HepG2 (cell line): ENCODE measurements at regions not wholly inside any gene's neighbourhood (a gene's known extent, or its start where the extent isn't known, plus 50 kb on each side); places are given as distances from the start of the nearest gene placed in this dataset.

Experiments used
- ATAC-seq: fragments of 200-7000 bp; cut with Tn5 transposase; 3 replicates; pipeline ENCODE4 v1.9.1; 2020; ENCODE audit warnings: mild to moderate bottlenecking, moderate library complexity
- BruUV-seq: library from RNA; stranded (reverse); fragments of 400-500 nt; replicated peaks from 2 replicates; lab custom pipeline; 2021; lab: Mats Ljungman, UMichigan
- CTCF ChIA-PET: fragments of 300-600 bp; formaldehyde crosslinking; extraction: SDS; loops from one replicate; lab custom pipeline; 2021; ENCODE audit warnings: low total read pairs, inconsistent platforms, low intra/inter-chr PET ratio; lab: Yijun Ruan, JAX
- POLR2A ChIA-PET: fragments of 350-600 bp; sonication (Branson Sonifier 250); formaldehyde crosslinking; loops from one replicate; lab custom pipeline; 2020; ENCODE audit warnings: antibody characterized with exemption, inconsistent platforms; lab: Yijun Ruan, JAX
- DNase-seq: peaks from one replicate; pipeline ENCODE4 v3.0.0-alpha.2; 2015; ENCODE audit warnings: low spot score
- FAIRE-seq: peaks from 3 replicates; lab custom pipeline; 2011; peaks lifted over from hg19 to GRCh38; lab: Jason Lieb, UNC
- H2AFZ ChIP-seq: one replicate; pipeline ENCODE4 v1.6.1; 2011; ENCODE audit warnings: low read length, inconsistent platforms
- H3K27ac ChIP-seq: fragments of 300-600 bp; 3 replicates; pipeline ENCODE4 v1.8.0; 2011; ENCODE audit warnings: mixed run types, mild to moderate bottlenecking, mixed read lengths, low read length, inconsistent platforms; ENCODE audit not compliant: insufficient read depth; ENCODE audit errors: extremely low read length
- H3K27me3 ChIP-seq, 2 experiments: fragments of 200-600 bp in 1 of 2; 2 replicates in 1 of 2; 3 replicates in 1 of 2; pipeline versions ENCODE4 v1.6.0 to v1.8.0; 2011; ENCODE audit warnings: low read length in 2 of 2, mild to moderate bottlenecking in 2 of 2, moderate library complexity in 2 of 2, inconsistent platforms in 1 of 2; ENCODE audit not compliant: insufficient read depth in 2 of 2, control insufficient read depth in 1 of 2
- H3K36me3 ChIP-seq, 2 experiments: fragments of 200-600 bp in 1 of 2; replicated peaks in 1 of 2; 2 replicates in 1 of 2; 3 replicates in 1 of 2; pipeline versions ENCODE4 v1.5.1 to v1.8.0; 2011; ENCODE audit warnings: low read length in 2 of 2, inconsistent platforms in 1 of 2; ENCODE audit not compliant: insufficient read depth in 2 of 2, control insufficient read depth in 1 of 2
- H3K4me1 ChIP-seq: 2 replicates; pipeline ENCODE4 v1.5.1; 2012; ENCODE audit warnings: low read length, inconsistent platforms; ENCODE audit not compliant: insufficient read depth
- H3K4me2 ChIP-seq: 2 replicates; pipeline ENCODE4 v1.6.0; 2011; ENCODE audit warnings: low read depth, low read length, inconsistent platforms
- H3K4me3 ChIP-seq, 3 experiments: fragments of 200-600 bp in 1 of 3; sonication (generic), shearing (Covaris generic) in 1 of 3; replicated peaks in 1 of 3; 2 replicates each; pipeline ENCODE4 v1.5.1; 2011 to 2016; ENCODE audit warnings: low read length in 3 of 3, inconsistent platforms in 2 of 3, low read depth in 2 of 3, mild to moderate bottlenecking in 2 of 3, control low read depth in 1 of 3, mixed read lengths in 1 of 3; ENCODE audit not compliant: insufficient read depth in 1 of 3
- H3K79me2 ChIP-seq: one replicate; pipeline ENCODE4 v1.6.1; 2011; ENCODE audit warnings: low read length, inconsistent platforms; ENCODE audit not compliant: insufficient read depth
- H3K9ac ChIP-seq: 2 replicates; pipeline ENCODE4 v1.6.0; 2011; ENCODE audit warnings: mild to moderate bottlenecking, low read depth, low read length, inconsistent platforms; ENCODE audit not compliant: insufficient read depth
- H3K9me3 ChIP-seq: 2 replicates; pipeline ENCODE4 v1.5.1; 2012; ENCODE audit warnings: mild to moderate bottlenecking, low read length
- H4K20me1 ChIP-seq: 2 replicates; pipeline ENCODE4 v1.6.0; 2011; ENCODE audit warnings: inconsistent platforms, mild to moderate bottlenecking, low read length, moderate library complexity; ENCODE audit not compliant: insufficient read depth
- ETV6 ChIP-seq: sonication (generic); formaldehyde crosslinking; conservative IDR thresholded peaks from 2 replicates; pipeline ENCODE4 v1.4.0; 2020; ENCODE audit warnings: missing genetic modification reagents
- NR3C1 ChIP-seq: sonication (generic); formaldehyde crosslinking; IDR thresholded peaks from 2 replicates; pipeline ENCODE4 v1.4.0; 2020; ENCODE audit warnings: missing genetic modification reagents
- TARDBP ChIP-seq: sonication (generic); formaldehyde crosslinking; IDR thresholded peaks from 2 replicates; pipeline ENCODE4 v1.8.0; 2022; ENCODE audit warnings: mild to moderate bottlenecking, missing genetic modification reagents
- ZBTB3 ChIP-seq: sonication (generic); formaldehyde crosslinking; IDR thresholded peaks from 2 replicates; pipeline ENCODE4 v1.4.0; 2020; ENCODE audit warnings: low read depth, mild to moderate bottlenecking, moderate library complexity, missing genetic modification reagents, borderline replicate concordance
- ZNF232 ChIP-seq: sonication (generic); formaldehyde crosslinking; IDR thresholded peaks from 2 replicates; pipeline ENCODE4 v1.4.0; 2020; ENCODE audit warnings: missing genetic modification reagents, borderline replicate concordance
- ZNF337 ChIP-seq: sonication (generic); formaldehyde crosslinking; IDR thresholded peaks from 2 replicates; pipeline ENCODE4 v1.5.1; 2020; ENCODE audit warnings: missing genetic modification reagents, low read depth, mild to moderate bottlenecking, borderline replicate concordance
- ZNF543 ChIP-seq: sonication (generic); formaldehyde crosslinking; IDR thresholded peaks from 2 replicates; pipeline ENCODE4 v1.4.0; 2020; ENCODE audit warnings: mild to moderate bottlenecking, missing genetic modification reagents
- ZNF883 ChIP-seq: sonication (generic); formaldehyde crosslinking; IDR thresholded peaks from 2 replicates; pipeline ENCODE4 v1.5.1; 2020; ENCODE audit warnings: mild to moderate bottlenecking, missing genetic modification reagents; ENCODE audit errors: not compliant biosample characterization
- WGBS: methylation state at CpG from one replicate; pipeline ENCODE4 v1.1.6; 2017; ENCODE audit warnings: low lambda C conversion rate; 5-methylcytosine and 5-hydroxymethylcytosine counted together
- in situ Hi-C: cut with HindIII; loops from 2 replicates; pipeline ENCODE4 v1.10.0; 2017; ENCODE audit warnings: low pct_unique_long_range_greater_than_20kb; ENCODE audit not compliant: extremely low pct_ligation_motif_present
- intact Hi-C: fragments of 100-400 bp; cut with micrococcal nuclease; formaldehyde crosslinking; loops from one replicate; pipeline ENCODE4 v1.10.0; 2022; ENCODE audit not compliant: unreplicated experiment
- TF ChIP-seq, protein P1 (sequence below): sonication (generic); formaldehyde crosslinking; conservative IDR thresholded peaks from 2 replicates; pipeline ENCODE4 v1.4.0; 2020; ENCODE audit warnings: missing genetic modification reagents
- TF ChIP-seq, protein P2 (sequence below): sonication (generic); formaldehyde crosslinking; IDR thresholded peaks from 2 replicates; pipeline ENCODE4 v1.8.0; 2022; ENCODE audit warnings: mild to moderate bottlenecking, missing genetic modification reagents, borderline replicate concordance
- TF ChIP-seq, protein P3 (sequence below): sonication (generic); formaldehyde crosslinking; IDR thresholded peaks from 2 replicates; pipeline ENCODE4 v1.5.0; 2020; ENCODE audit warnings: missing genetic modification reagents
- TF ChIP-seq, protein P4 (sequence below): IDR thresholded peaks from 2 replicates; pipeline ENCODE4 v1.6.1; 2016

DNA sequence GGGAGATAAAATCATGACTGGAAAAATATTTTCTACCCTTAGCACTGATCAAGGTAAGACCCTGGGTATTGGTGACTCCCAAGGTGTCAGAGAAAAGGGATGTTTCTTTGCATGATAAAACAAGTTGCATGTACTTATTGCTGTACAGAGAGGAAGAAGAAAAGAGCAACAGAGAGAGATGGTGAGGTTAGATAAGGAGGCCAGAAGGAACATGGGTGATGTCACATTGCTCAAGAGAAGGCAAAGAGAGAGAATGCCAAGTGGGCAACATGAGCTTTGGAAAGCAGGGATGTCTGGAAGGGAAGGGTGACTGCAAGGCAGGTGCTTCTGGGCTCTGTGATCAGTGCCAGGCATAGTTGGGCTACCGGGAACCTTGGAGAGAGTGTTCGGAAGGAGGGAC lies 65.1 kb upstream of the ADARB2 start:
- ChIA-PET CTCF (no interaction called here), POLR2A (no interaction called here)
- ATAC-seq = no peak
- WGBS = 13% methylated on average over 2 of the region's 2 CpGs
- Histone ChIP-seq H4K20me1 (no peaks in the 10 kb centered on the region), H3K4me1 (no peaks in the 10 kb centered on the region), H3K79me2 (no peaks in the 10 kb centered on the region), H3K27ac (no peak overlapping the region), H3K4me2 (no peak overlapping the region), H3K36me3 (no peaks in the 10 kb centered on the region), H3K27me3 (peaks cover 1 to 12% of the 10 kb centered on the region in 2 experiments; a peak in 1 of 5 replicates), H3K9ac (no peak overlapping the region), H3K9me3 (no peaks in the 10 kb centered on the region), H3K4me3 (no peak overlapping the region), H2AFZ (no peak overlapping the region)
- no TSS peak for BruUV-seq
- TF ChIP-seq, protein P1, sequence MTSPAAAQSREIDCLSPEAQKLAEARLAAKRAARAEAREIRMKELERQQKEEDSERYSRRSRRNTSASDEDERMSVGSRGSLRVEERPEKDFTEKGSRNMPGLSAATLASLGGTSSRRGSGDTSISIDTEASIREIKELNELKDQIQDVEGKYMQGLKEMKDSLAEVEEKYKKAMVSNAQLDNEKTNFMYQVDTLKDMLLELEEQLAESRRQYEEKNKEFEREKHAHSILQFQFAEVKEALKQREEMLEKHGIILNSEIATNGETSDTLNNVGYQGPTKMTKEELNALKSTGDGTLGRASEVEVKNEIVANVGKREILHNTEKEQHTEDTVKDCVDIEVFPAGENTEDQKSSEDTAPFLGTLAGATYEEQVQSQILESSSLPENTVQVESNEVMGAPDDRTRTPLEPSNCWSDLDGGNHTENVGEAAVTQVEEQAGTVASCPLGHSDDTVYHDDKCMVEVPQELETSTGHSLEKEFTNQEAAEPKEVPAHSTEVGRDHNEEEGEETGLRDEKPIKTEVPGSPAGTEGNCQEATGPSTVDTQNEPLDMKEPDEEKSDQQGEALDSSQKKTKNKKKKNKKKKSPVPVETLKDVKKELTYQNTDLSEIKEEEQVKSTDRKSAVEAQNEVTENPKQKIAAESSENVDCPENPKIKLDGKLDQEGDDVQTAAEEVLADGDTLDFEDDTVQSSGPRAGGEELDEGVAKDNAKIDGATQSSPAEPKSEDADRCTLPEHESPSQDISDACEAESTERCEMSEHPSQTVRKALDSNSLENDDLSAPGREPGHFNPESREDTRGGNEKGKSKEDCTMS (CRISPR knock-in tag) = no peak
- no peak for TF ChIP-seq ZNF232
- TF ChIP-seq, protein P2, sequence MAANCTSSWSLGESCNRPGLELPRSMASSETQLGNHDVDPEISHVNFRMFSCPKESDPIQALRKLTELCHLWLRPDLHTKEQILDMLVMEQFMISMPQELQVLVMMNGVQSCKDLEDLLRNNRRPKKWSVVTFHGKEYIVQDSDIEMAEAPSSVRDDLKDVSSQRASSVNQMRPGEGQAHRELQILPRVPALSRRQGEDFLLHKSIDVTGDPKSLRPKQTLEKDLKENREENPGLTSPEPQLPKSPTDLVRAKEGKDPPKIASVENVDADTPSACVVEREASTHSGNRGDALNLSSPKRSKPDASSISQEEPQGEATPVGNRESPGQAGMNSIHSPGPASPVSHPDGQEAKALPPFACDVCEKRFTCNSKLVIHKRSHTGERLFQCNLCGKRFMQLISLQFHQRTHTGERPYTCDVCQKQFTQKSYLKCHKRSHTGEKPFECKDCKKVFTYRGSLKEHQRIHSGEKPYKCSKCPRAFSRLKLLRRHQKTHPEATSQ (CRISPR knock-in tag) = no peak
- TF ChIP-seq TARDBP = no peak
- no peak for TF ChIP-seq ZNF883 (CRISPR knock-in tag)
- TF ChIP-seq ZBTB3 (CRISPR knock-in tag) = no peak
- no peak for TF ChIP-seq ZNF337 (CRISPR knock-in tag)
- TF ChIP-seq NR3C1 (CRISPR knock-in tag) = no peak
- TF ChIP-seq, protein P3, sequence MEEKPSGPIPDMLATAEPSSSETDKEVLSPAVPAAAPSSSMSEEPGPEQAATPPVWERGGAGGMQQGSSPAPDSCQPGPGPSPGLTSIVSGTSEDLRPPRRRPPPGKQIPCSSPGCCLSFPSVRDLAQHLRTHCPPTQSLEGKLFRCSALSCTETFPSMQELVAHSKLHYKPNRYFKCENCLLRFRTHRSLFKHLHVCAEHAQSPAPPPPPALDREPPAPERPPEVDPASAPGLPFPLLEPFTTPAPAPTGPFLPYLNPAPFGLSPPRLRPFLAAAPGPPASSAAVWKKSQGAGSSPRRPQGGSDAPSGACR (CRISPR knock-in tag) = no peak
- TF ChIP-seq, protein P4, sequence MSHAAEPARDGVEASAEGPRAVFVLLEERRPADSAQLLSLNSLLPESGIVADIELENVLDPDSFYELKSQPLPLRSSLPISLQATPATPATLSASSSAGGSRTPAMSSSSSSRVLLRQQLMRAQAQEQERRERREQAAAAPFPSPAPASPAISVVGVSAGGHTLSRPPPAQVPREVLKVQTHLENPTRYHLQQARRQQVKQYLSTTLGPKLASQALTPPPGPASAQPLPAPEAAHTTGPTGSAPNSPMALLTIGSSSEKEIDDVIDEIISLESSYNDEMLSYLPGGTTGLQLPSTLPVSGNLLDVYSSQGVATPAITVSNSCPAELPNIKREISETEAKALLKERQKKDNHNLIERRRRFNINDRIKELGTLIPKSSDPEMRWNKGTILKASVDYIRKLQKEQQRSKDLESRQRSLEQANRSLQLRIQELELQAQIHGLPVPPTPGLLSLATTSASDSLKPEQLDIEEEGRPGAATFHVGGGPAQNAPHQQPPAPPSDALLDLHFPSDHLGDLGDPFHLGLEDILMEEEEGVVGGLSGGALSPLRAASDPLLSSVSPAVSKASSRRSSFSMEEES (CRISPR knock-in tag) = no peak
- TF ChIP-seq ZNF543 = no peak
- no peak for TF ChIP-seq ETV6
- in situ Hi-C loops (no loop called here), intact Hi-C loops (no loop called here)
- FAIRE-seq = no peak
- DNase-seq = no peak
